Upper lobe of left lung (tissue), 6 donors: ENCODE measurements at regions not wholly inside any gene's neighbourhood (a gene's known extent, or its start where the extent isn't known, plus 50 kb on each side); places are given as distances from the start of the nearest gene placed in this dataset.
"Not testable (repeated sequence)": the region's sequence is repeated elsewhere in the genome, so short reads cannot be mapped to it uniquely, and the experiment has no call there.

Experiments used
- ATAC-seq, 2 donors: fragments of 200-7000 bp; cut with Tn5 transposase; one replicate each; pipeline ENCODE4 v1.9.1; 2022; ENCODE audit warnings: mild to moderate bottlenecking in 2 of 2, moderate library complexity in 2 of 2; ENCODE audit not compliant: low FRiP score in 2 of 2
- DNase-seq, 2 donors: peaks; one replicate each; pipeline ENCODE4 v3.0.0-alpha.2; 2019 to 2020
- H3K27ac ChIP-seq, 4 donors: fragments of 200-600 bp; sonication (generic); one replicate each; pipeline ENCODE4 v1.5.1; 2016 to 2019
- H3K27me3 ChIP-seq, 4 donors: fragments of 200-600 bp; sonication (generic); one replicate each; pipeline ENCODE4 v1.5.1; 2017 to 2019
- H3K36me3 ChIP-seq, 4 donors: fragments of 200-600 bp; sonication (generic); one replicate each; pipeline ENCODE4 v1.5.1; 2016 to 2019
- H3K4me1 ChIP-seq, 4 donors: fragments of 200-600 bp; sonication (generic); one replicate each; pipeline ENCODE4 v1.5.1; 2018 to 2019
- H3K4me3 ChIP-seq, 4 donors: fragments of 200-600 bp; sonication (generic); one replicate each; pipeline ENCODE4 v1.5.1; 2017 to 2019; ENCODE audit warnings: mild to moderate bottlenecking in 2 of 4, moderate library complexity in 1 of 4
- H3K9me3 ChIP-seq, 4 donors: fragments of 200-600 bp; sonication (generic); one replicate each; pipeline ENCODE4 v1.5.1; 2018 to 2019
- EP300 ChIP-seq, 4 donors: sonication (generic); formaldehyde crosslinking; IDR thresholded peaks; one replicate each; pipeline ENCODE4 v1.5.1; 2017; ENCODE audit warnings: antibody characterized with exemption in 4 of 4, control low read depth in 2 of 4
- POLR2A ChIP-seq, 4 donors: fragments of 450-650 bp; IDR thresholded peaks; one replicate each; pipeline ENCODE4 v1.5.1; 2016 to 2017; ENCODE audit warnings: antibody characterized with exemption in 4 of 4, mild to moderate bottlenecking in 2 of 4
- POLR2AphosphoS5 ChIP-seq, 2 donors: sonication (generic); formaldehyde crosslinking; IDR thresholded peaks; one replicate each; pipeline ENCODE4 v1.5.1; 2017; ENCODE audit warnings: antibody characterized with exemption in 2 of 2
- WGBS, 2 donors: methylation state at CpG; one replicate each; pipeline ENCODE4 v1.1.5; 2017 to 2018; 5-methylcytosine and 5-hydroxymethylcytosine counted together
- TF ChIP-seq, protein P1 (sequence below), 6 experiments: fragments of 450-650 bp in 4 of 6; fragments of 200-600 bp in 2 of 6; sonication (generic) in 2 of 6; IDR thresholded peaks; one replicate each; pipeline ENCODE4 v1.5.1; 2016 to 2019; ENCODE audit warnings: antibody characterized with exemption in 6 of 6
- donor health status: DM: no; HTN: no; CAD: no; lungs with moderate emphysema.
- donor health status: DM: no; HTN: yes; CAD: no; lungs with severe emphysema.

DNA sequence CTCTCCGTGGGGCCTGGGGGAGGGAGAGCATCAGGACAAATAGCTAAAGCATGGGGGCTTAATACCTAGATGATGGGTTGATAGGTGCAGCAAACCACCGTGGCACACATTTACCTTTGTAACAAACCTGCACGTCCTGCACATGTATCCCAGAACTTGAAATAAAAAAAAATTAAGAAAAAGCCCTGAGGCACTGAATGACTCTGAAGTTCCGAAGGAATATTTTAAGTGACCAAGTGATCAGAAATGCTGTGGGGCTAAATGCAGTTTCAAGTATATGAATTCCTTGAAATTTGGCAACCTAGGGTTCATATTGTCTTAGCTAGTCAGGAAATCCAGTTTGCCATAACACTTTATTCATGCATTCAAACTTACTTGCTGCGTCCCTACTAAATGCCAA is 127.5 kb downstream of the MC4R start:
- no peak for TF ChIP-seq EP300 (IDR thresholded peaks at IDR 0.05)
- Histone ChIP-seq H3K36me3 (no peaks in the 10 kb centered on the region), H3K9me3 (no peaks in the 10 kb centered on the region), H3K4me1 (no peaks in the 10 kb centered on the region), H3K27ac (no peak overlapping the region), H3K27me3 (no peaks in the 10 kb centered on the region), H3K4me3 (no peak overlapping the region)
- ATAC-seq (no peak), DNase-seq (no peak)
- WGBS, 2 donors: 87 to 92% methylated on average over 5 of the region's 5 CpGs

DNA sequence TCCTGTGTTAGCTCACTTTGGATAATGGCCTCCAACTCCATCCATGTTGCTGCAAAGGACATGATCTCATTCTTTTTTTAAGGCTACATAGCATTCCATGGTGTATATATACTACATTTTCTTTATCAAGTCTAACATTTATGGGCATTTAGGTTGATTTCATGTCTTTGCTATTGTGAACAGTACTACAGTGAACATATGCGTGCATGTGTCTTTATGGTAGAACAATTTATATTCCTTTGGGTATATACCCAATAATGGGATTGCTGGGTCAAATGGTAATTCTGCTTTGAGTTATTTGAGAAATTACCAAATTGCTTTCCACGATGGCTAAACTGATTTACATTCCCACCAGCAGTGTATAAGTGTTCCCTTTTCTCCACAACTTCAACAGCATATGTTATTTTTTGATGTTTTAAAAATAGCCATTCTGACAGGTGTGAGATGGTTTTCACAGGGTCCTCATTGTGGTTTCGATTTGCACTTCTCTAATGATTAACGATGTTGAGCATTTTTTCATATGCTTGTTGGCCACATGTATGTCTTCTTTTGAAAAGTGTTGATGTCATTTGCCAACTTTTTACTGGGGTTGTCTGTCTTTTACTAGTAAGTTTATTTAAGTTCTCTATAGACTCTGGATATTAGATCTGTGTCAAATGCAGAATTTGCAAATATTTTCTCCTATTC is 133.4 kb downstream of the MC4R start:
- not testable (repeated sequence) for ATAC-seq, H3K9me3 ChIP-seq

DNA sequence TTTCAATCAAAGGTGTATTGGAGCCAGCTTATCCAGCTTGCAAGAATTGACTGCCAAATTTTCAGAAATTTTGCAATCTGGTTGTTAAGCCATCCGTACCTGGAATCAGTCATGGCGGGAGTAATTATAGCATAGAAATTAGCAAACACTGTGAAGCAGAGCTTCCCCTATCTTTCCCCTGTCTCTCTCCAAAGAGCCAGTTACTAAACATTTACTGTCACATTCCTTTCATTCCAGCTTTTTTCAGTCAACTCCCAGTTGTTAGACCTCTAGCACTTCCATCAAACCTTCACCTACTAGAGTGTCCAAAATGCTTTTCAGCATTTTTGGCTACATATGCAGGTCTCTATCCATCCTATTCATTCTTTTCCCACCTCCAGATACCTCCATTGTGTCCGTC is 137.4 kb downstream of the MC4R start:
- no peak for ATAC-seq
- no peaks in the 10 kb centered on the region for H3K36me3 ChIP-seq
- no peak for DNase-seq
- no peaks in the 10 kb centered on the region for H3K27me3 ChIP-seq
- H3K9me3 ChIP-seq: no peaks in the 10 kb centered on the region
- H3K4me3 ChIP-seq: no peak overlapping the region
- TF ChIP-seq, protein P1, sequence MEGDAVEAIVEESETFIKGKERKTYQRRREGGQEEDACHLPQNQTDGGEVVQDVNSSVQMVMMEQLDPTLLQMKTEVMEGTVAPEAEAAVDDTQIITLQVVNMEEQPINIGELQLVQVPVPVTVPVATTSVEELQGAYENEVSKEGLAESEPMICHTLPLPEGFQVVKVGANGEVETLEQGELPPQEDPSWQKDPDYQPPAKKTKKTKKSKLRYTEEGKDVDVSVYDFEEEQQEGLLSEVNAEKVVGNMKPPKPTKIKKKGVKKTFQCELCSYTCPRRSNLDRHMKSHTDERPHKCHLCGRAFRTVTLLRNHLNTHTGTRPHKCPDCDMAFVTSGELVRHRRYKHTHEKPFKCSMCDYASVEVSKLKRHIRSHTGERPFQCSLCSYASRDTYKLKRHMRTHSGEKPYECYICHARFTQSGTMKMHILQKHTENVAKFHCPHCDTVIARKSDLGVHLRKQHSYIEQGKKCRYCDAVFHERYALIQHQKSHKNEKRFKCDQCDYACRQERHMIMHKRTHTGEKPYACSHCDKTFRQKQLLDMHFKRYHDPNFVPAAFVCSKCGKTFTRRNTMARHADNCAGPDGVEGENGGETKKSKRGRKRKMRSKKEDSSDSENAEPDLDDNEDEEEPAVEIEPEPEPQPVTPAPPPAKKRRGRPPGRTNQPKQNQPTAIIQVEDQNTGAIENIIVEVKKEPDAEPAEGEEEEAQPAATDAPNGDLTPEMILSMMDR (IDR thresholded peaks at IDR 0.05): no peak
- TF ChIP-seq EP300 (IDR thresholded peaks at IDR 0.05): no peak
- TF ChIP-seq POLR2A (IDR thresholded peaks at IDR 0.05): no peak
- TF ChIP-seq POLR2AphosphoS5 (IDR thresholded peaks at IDR 0.05): no peak
- H3K4me1 ChIP-seq: no peaks in the 10 kb centered on the region
- H3K27ac ChIP-seq: no peak overlapping the region
- WGBS, 2 donors: 64 to 82% methylated on average over 3 of the region's 3 CpGs

More for the DNA sequence above, 133.4 kb downstream of the MC4R start:
- H3K36me3 ChIP-seq, DNase-seq, H3K27ac ChIP-seq, H3K27me3 ChIP-seq, H3K4me3 ChIP-seq, H3K4me1 ChIP-seq: not testable (repeated sequence)
- WGBS, 2 donors: 65 to 74% methylated on average over 4 of the region's 4 CpGs

DNA sequence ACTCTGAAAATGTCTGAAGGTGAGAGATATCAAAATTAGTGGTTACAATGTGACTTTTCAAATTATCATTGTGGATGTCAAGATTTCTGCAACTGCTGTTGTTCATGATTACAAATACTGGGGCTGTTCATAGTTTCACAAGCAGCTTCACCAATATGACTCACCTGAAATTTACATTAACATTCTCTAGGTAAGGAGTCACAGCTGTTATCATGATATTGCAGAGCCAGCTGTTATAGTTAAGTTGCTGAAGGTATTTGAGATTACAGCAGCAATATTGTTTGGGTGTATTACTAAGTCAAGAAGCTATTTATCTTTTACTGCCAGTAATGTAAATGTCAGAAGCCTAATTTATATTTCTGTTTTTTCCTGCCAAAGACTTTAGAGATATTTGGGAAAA is 140.0 kb downstream of the MC4R start:
- Histone ChIP-seq H3K27me3 (no peaks in the 10 kb centered on the region), H3K4me3 (no peak overlapping the region), H3K9me3 (no peaks in the 10 kb centered on the region), H3K27ac (no peak overlapping the region), H3K36me3 (no peaks in the 10 kb centered on the region), H3K4me1 (no peaks in the 10 kb centered on the region)
- TF ChIP-seq EP300 (IDR thresholded peaks at IDR 0.05): no peak
- TF ChIP-seq POLR2AphosphoS5 (IDR thresholded peaks at IDR 0.05): no peak
- TF ChIP-seq, protein P1 (IDR thresholded peaks at IDR 0.05): no peak
- no peak for TF ChIP-seq POLR2A (IDR thresholded peaks at IDR 0.05)
- ATAC-seq (no peak), DNase-seq (no peak)

DNA sequence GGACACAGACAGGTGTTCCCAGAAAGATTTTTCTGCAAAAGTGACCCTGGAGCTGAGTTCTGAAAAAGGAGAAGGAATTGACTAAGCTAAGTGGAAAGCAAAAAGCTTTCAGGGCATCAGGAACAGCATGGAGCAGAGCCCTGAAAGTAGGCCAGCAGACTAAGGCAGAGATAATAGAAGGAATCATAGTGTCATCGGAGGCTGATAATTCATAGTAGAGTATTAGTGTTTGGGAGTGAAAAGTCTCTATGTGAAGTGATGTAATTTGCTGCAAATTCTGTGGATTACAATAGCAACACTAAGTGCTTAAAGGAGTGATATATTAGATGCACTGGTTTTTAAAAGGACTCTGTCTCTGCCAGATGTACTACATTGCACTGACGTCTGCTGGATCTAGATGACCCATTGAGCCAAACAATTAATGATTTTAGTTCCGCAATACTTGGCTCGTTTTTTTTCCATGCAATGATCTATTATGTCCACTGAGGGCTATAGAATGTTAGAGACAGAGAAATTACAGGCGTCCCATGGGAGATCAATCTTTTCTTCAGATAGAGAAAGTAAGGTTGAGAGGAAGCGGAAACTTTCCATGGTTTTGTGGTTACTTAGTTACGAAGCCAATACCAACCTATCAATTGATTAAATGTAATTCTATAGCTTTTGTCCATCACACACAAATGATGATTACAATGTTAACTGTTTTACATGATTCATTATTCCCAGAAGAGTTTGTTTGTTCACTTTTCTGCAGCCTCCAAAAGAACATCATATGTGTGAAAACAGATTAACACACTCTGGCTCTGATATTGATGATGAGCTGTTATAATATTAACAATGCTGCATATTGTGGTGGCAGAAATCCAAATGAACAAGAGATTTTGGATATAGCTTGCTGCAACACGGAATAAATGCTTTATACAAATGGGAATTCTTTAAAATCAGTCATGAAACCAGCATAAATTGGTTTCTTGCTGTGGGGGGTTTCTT is 143.7 kb downstream of the MC4R start:
- DNase-seq (no peak), ATAC-seq (no peak)
- WGBS, 2 donors: 68 to 71% methylated on average over 8 of the region's 8 CpGs
- Histone ChIP-seq H3K27me3 (no peaks in the 10 kb centered on the region), H3K4me1 (no peaks in the 10 kb centered on the region), H3K27ac (no peak overlapping the region), H3K36me3 (no peaks in the 10 kb centered on the region), H3K4me3 (no peak overlapping the region), H3K9me3 (peaks cover 0 to 4% (median 0%) of the 10 kb centered on the region in 4 donors)
- TF ChIP-seq POLR2A (IDR thresholded peaks at IDR 0.05) (no peak), POLR2AphosphoS5 (IDR thresholded peaks at IDR 0.05) (no peak)

DNA sequence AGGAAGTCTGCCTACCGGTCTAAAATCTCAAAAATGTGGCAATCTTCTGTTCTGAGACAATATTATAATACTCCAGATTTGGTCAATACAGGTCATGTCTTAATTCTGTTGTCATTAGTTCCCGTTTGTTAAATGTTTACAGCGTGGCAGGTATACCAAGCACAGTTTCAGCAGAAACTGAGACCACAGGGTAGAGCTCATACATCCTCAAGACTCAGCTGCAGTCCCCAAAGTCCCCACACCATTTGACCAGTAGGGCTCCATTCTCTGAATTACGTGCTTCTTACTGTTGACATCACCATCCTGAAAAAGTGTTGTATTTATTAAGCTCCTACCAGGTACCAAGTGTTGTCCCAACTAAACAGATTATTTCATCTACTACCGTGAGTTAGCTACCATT is 157.1 kb downstream of the MC4R start:
- no peaks in the 10 kb centered on the region for H3K4me1 ChIP-seq
- no peaks in the 10 kb centered on the region for H3K27me3 ChIP-seq
- H3K27ac ChIP-seq: no peak overlapping the region
- no peaks in the 10 kb centered on the region for H3K9me3 ChIP-seq
- H3K36me3 ChIP-seq: no peaks in the 10 kb centered on the region
- DNase-seq: no peak
- ATAC-seq: no peak
- no peak overlapping the region for H3K4me3 ChIP-seq
- TF ChIP-seq POLR2A (IDR thresholded peaks at IDR 0.05): no peak
- TF ChIP-seq, protein P1 (IDR thresholded peaks at IDR 0.05): no peak
- no peak for TF ChIP-seq POLR2AphosphoS5 (IDR thresholded peaks at IDR 0.05)
- TF ChIP-seq EP300 (IDR thresholded peaks at IDR 0.05): no peak
- WGBS, 2 donors: 68 to 82% methylated on average over 5 of the region's 5 CpGs
